CD4-positive, alpha-beta T cell treated with Interleukin-15 for 1 hour (primary cell): ENCODE measurements at regions not wholly inside any gene's neighbourhood (a gene's known extent, or its start where the extent isn't known, plus 50 kb on each side); places are given as distances from the start of the nearest gene placed in this dataset.

ENCODE experiments used
- DNase-seq: peaks from one replicate; pipeline ENCODE4 v3.0.0-alpha.2; 2020

GRCh38 chr2:80863147-80863714 is 558.7 kb upstream of the LRRTM1 start:
- no peak for DNase-seq

- DNase-seq = no peak
Observed at GRCh38 chr2:80858965-80859364, 554.4 kb upstream of the LRRTM1 start.

GRCh38 chr2:80856227-80856626 is 551.7 kb upstream of the LRRTM1 start:
- DNase-seq = no peak

GRCh38 chr2:80854831-80855230 is 550.3 kb upstream of the LRRTM1 start:
- DNase-seq = no peak

- DNase-seq = no peak
Observed at GRCh38 chr2:80852808-80853139, 548.2 kb upstream of the LRRTM1 start.

GRCh38 chr2:80852079-80852807 is 547.7 kb upstream of the LRRTM1 start:
- DNase-seq = no peak

GRCh38 chr2:80830891-80831290 is 526.3 kb upstream of the LRRTM1 start:
- DNase-seq = no peak

GRCh38 chr2:80822999-80823398 is 518.4 kb upstream of the LRRTM1 start:
- DNase-seq = no peak

- no peak for DNase-seq
Observed at GRCh38 chr2:80815259-80815658, 510.7 kb upstream of the LRRTM1 start.

- no peak for DNase-seq
Observed at GRCh38 chr2:80786584-80786983, 482.0 kb upstream of the LRRTM1 start.

GRCh38 chr2:80778704-80779103 is 474.2 kb upstream of the LRRTM1 start:
- no peak for DNase-seq

GRCh38 chr2:80748592-80748991 is 444.0 kb upstream of the LRRTM1 start:
- no peak for DNase-seq

GRCh38 chr2:80737047-80737446 is 432.5 kb upstream of the LRRTM1 start:
- no peak for DNase-seq

GRCh38 chr2:80725001-80725400 is 420.4 kb upstream of the LRRTM1 start:
- DNase-seq = no peak

GRCh38 chr2:80722803-80723202 is 418.3 kb upstream of the LRRTM1 start:
- DNase-seq = no peak

GRCh38 chr2:80719607-80720006 is 415.1 kb upstream of the LRRTM1 start:
- DNase-seq = no peak

GRCh38 chr2:80715433-80715832 is 410.9 kb upstream of the LRRTM1 start:
- no peak for DNase-seq

- DNase-seq = no peak
Observed at GRCh38 chr2:80711915-80712314, 407.4 kb upstream of the LRRTM1 start.

- DNase-seq = no peak
Observed at GRCh38 chr2:80706951-80707350, 402.4 kb upstream of the LRRTM1 start.

- no peak for DNase-seq
Observed at GRCh38 chr2:80706541-80706940, 402.0 kb upstream of the LRRTM1 start.

GRCh38 chr2:80703532-80703931 is 399.0 kb upstream of the LRRTM1 start:
- no peak for DNase-seq

GRCh38 chr2:80700961-80701360 is 396.4 kb upstream of the LRRTM1 start:
- DNase-seq = no peak
